DMS153 (cell line): ENCODE measurements at regions not wholly inside any gene's neighbourhood (a gene's known extent, or its start where the extent isn't known, plus 50 kb on each side); places are given as distances from the start of the nearest gene placed in this dataset.
"Not testable (repeated sequence)": the region's sequence is repeated elsewhere in the genome, so short reads cannot be mapped to it uniquely, and the experiment has no call there.

Experiments
- DNase-seq: peaks from one replicate; lab custom pipeline; 2025; lab: John Stamatoyannopoulos, UW

- DNase-seq: no peak
Measured at GRCh38 chr14:54010981-54011380, 54.4 kb upstream of the BMP4 start.

GRCh38 chr14:54023027-54023426, 66.4 kb upstream of the BMP4 start:
- no peak for DNase-seq

GRCh38 chr14:54025661-54026060, 69.0 kb upstream of the BMP4 start:
- DNase-seq: no peak

GRCh38 chr14:54026671-54027070, 70.0 kb upstream of the BMP4 start:
- DNase-seq: no peak

GRCh38 chr14:54030996-54031395, 74.4 kb upstream of the BMP4 start:
- not testable (repeated sequence) for DNase-seq

- DNase-seq: not testable (repeated sequence)
Measured at GRCh38 chr14:54033285-54033684, 76.7 kb upstream of the BMP4 start.

GRCh38 chr14:54038724-54039123, 82.1 kb upstream of the BMP4 start:
- no peak for DNase-seq

GRCh38 chr14:54039311-54039710, 82.7 kb upstream of the BMP4 start:
- no peak for DNase-seq

GRCh38 chr14:54040846-54041245, 84.2 kb upstream of the BMP4 start:
- no peak for DNase-seq

- DNase-seq: no peak
Measured at GRCh38 chr14:54046250-54046649, 89.6 kb upstream of the BMP4 start.

GRCh38 chr14:54047645-54048308, 91.2 kb upstream of the BMP4 start:
- no peak for DNase-seq

- no peak for DNase-seq
Measured at GRCh38 chr14:54048311-54048710, 91.7 kb upstream of the BMP4 start.

GRCh38 chr14:54048736-54049135, 92.1 kb upstream of the BMP4 start:
- no peak for DNase-seq

GRCh38 chr14:54050759-54051158, 94.1 kb upstream of the BMP4 start:
- DNase-seq: no peak

GRCh38 chr14:54052696-54053385, 96.2 kb upstream of the BMP4 start:
- no peak for DNase-seq

- DNase-seq: no peak
Measured at GRCh38 chr14:54053386-54053745, 96.7 kb upstream of the BMP4 start.

- DNase-seq: no peak
Measured at GRCh38 chr14:54058505-54058904, 101.9 kb upstream of the BMP4 start.

- no peak for DNase-seq
Measured at GRCh38 chr14:54083549-54084239, 127.1 kb upstream of the BMP4 start.

- DNase-seq: no peak
Measured at GRCh38 chr14:54085232-54085761, 128.7 kb upstream of the BMP4 start.

- no peak for DNase-seq
Measured at GRCh38 chr14:54085841-54086240, 129.2 kb upstream of the BMP4 start.

- no peak for DNase-seq
Measured at GRCh38 chr14:54086767-54087166, 130.1 kb upstream of the BMP4 start.

- DNase-seq: no peak
Measured at GRCh38 chr14:54087376-54087775, 130.8 kb upstream of the BMP4 start.

- no peak for DNase-seq
Measured at GRCh38 chr14:54088271-54088670, 131.6 kb upstream of the BMP4 start.
